ENCODE measurements at regions not wholly inside any gene's neighbourhood (a gene's known extent, or its start where the extent isn't known, plus 50 kb on each side); places are given as distances from the start of the nearest gene placed in this dataset.
"Not testable (repeated sequence)": the region's sequence is repeated elsewhere in the genome, so short reads cannot be mapped to it uniquely, and the experiment has no call there.

- not testable (repeated sequence) for TF ChIP-seq SPI1, TAF1, POLR2A, POLR2AphosphoS5 (IDR thresholded peaks at IDR 0.05; ENCODE audit: low read depth, low read length)
Measured at GRCh38 chr2:61723364-61723763, 130.5 kb downstream of the FAM161A start.

Data from GM12891 (cell line).